ENCODE measurements at regions not wholly inside any gene's neighbourhood (a gene's known extent, or its start where the extent isn't known, plus 50 kb on each side); places are given as distances from the start of the nearest gene placed in this dataset.

GRCh38 chr18:11324956-11325882 is 175.8 kb upstream of the PIEZO2 start:
- peaks cover 3% of the 10 kb centered on the region; the same call in 1 of the 2 replicates for H3K27me3 ChIP-seq (ENCODE audit: insufficient read depth, low read length)
- H3K9me3 ChIP-seq (ENCODE audit: control insufficient read depth in 1 of 2, insufficient read depth in 1 of 2, low read depth in 1 of 2, low read length in 2 of 2), result no peaks in the 10 kb centered on the region
- no TSS peak for BruUV-seq (replicated peaks)
- H3K4me2 ChIP-seq (ENCODE audit: low read length), result no peak overlapping the region
- H4K20me1 ChIP-seq (ENCODE audit: insufficient read depth), result no peaks in the 10 kb centered on the region
- no peak overlapping the region for H3K9ac ChIP-seq (ENCODE audit: low read length)
- CTCF ChIA-PET, result interaction anchor here (1.2 kb wide), 1 partner anchor 15 kb away, joined by 5 read pairs; no protein-coding TSS in a partner anchor
- no peak for DNase-seq (ENCODE audit: low read depth, low spot score)
- no peak overlapping the region for H3K4me3 ChIP-seq (replicated peaks in 1 of 2; ENCODE audit: low read depth in 1 of 2, low read length in 2 of 2)
- peak; percentile 50; the same call in 1 of the 2 replicates for ATAC-seq
- H3K79me2 ChIP-seq (ENCODE audit: insufficient read depth, low read length), result no peaks in the 10 kb centered on the region
- no peaks in the 10 kb centered on the region for H3K36me3 ChIP-seq (ENCODE audit: control insufficient read depth in 1 of 2, insufficient read depth in 2 of 2, low read length in 2 of 2)
- intact Hi-C loops (cut with micrococcal nuclease), result no loop called here
- TF ChIP-seq ZFX (IDR thresholded peaks at IDR 0.05), result no peak
- TF ChIP-seq YY1 (IDR thresholded peaks at IDR 0.05; ENCODE audit: extremely low read depth, insufficient replicate concordance, low read depth, low read length), result no peak
- TF ChIP-seq SP1 (IDR thresholded peaks at IDR 0.05; ENCODE audit: low read depth), result no peak
- TF ChIP-seq ATF3 (IDR thresholded peaks at IDR 0.05), result no peak
- TF ChIP-seq POLR2A (IDR thresholded peaks at IDR 0.05; ENCODE audit: borderline replicate concordance, extremely low read depth, insufficient read depth, insufficient read length), result no peak
- no peak for TF ChIP-seq SRF (IDR thresholded peaks at IDR 0.05; ENCODE audit: low read depth)
- no peak for TF ChIP-seq ZNF274 (IDR thresholded peaks at IDR 0.05; ENCODE audit: low read depth, low read length)
- TF ChIP-seq RAD21 (IDR thresholded peaks at IDR 0.05; ENCODE audit: low read depth), result no peak
- no peak for TF ChIP-seq EGR1 (IDR thresholded peaks at IDR 0.05; ENCODE audit: low read depth)
- no peak for TF ChIP-seq CTCF (IDR thresholded peaks at IDR 0.05 in 2 of 3, conservative IDR thresholded peaks at IDR 0.05 in 1 of 3; ENCODE audit: borderline replicate concordance in 1 of 3, insufficient read depth in 1 of 3, low read depth in 2 of 3, low read length in 2 of 3)
- no peak for TF ChIP-seq FOSL1 (IDR thresholded peaks at IDR 0.05; ENCODE audit: low read depth)
- TF ChIP-seq SIN3A (IDR thresholded peaks at IDR 0.05; ENCODE audit: low read depth), result no peak
- TF ChIP-seq JUND (IDR thresholded peaks at IDR 0.05), result no peak
- H2AFZ ChIP-seq (ENCODE audit: low read depth, low read length, poor library complexity, severe bottlenecking), result no peak overlapping the region
- RAD21 ChIA-PET (ENCODE audit: low non-redundant PET in 1 of 2, low total read pairs in 2 of 2, uncharacterized antibody in 2 of 2, unreplicated experiment in 2 of 2), result no interaction called here
- no peak overlapping the region for H3K27ac ChIP-seq (ENCODE audit: low read depth, low read length)
- POLR2A ChIA-PET, result no interaction called here
- peaks cover 0 to 12% of the 10 kb centered on the region in 2 experiments; a peak in 2 of 4 replicates for H3K4me1 ChIP-seq (ENCODE audit: control insufficient read depth in 1 of 2, insufficient read depth in 2 of 2, low read length in 2 of 2)
- no peaks in the 10 kb centered on the region for H3K9me2 ChIP-seq (ENCODE audit: insufficient read depth)

Measured in HCT116 (cell line).